Stimulated activated CD8-positive, alpha-beta memory T cell treated with anti-CD3 and anti-CD28 coated beads, Interleukin-7, amount 100 ng/mL, for 1 hour (primary cell): ENCODE measurements at regions not wholly inside any gene's neighbourhood (a gene's known extent, or its start where the extent isn't known, plus 50 kb on each side); places are given as distances from the start of the nearest gene placed in this dataset.

ENCODE experiments used
- DNase-seq, 2 donors: peaks; one replicate each; pipeline ENCODE4 v3.0.0-alpha.2; 2020; ENCODE audit warnings: low read depth in 2 of 2

DNA sequence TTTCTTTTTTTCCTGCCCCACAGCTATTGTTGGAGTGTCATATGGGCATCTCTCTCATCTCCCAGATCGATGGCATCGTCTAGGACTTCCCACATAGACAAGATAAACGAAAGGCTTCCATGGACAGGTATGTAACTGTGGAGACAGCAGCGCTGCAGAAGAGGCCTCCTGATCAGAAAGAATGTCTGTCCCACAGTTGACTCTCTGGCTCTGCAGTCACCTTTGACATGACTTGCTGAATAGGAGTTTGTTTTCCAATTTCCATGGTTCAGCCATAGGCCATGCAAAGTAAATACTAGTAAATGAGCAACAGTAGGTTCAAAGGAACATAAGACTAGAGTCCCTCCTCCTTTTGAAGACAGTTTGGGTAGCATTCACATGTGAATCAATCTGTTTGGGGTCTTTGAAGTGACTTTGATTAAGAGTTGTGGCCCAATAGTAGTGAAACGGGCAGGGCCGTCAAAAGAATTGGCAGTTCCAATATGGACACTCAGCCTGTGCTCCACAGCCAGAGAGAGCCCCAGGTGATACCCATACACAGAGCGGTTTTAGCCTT lies 134.7 kb upstream of the IFNGR1 start:
- no peak for DNase-seq

DNA sequence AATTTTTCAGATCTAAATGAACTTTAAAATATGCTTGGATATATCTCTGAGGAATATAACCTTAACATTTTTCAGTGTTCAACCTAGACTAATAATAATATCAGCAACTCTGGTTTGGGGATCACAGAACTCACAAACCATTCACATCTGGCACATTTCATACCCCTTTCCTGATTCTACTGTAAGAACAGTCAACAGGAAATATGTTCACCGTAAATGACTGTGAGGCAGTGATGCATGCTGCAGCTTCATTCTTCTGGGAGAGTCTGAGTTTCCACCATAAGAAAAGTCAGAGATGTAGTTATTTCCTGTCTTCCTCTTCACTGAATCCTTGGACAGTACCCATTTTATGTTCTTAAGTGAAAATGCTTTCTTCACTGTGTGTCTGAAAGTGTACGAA lies 134.2 kb upstream of the IFNGR1 start:
- no peak for DNase-seq

DNA sequence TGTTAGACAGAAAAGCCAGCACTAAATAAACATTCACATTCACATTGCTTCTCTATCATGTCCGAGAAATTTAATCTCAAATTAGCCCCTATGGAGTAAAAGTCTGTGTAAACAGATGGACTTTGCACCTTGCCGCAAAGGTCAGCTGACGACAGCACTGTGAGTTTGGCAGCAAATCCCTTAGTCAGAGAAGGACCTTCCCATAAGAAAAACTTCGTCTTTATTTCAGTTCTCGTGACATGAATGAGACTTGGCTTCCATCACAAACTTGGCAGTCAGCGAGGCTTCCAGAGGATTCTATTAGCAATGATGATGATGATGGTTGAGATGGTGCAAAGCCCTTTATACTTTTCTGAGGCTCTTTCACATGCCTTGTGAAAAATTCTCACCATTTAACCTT lies 133.7 kb upstream of the IFNGR1 start:
- no peak for DNase-seq

DNA sequence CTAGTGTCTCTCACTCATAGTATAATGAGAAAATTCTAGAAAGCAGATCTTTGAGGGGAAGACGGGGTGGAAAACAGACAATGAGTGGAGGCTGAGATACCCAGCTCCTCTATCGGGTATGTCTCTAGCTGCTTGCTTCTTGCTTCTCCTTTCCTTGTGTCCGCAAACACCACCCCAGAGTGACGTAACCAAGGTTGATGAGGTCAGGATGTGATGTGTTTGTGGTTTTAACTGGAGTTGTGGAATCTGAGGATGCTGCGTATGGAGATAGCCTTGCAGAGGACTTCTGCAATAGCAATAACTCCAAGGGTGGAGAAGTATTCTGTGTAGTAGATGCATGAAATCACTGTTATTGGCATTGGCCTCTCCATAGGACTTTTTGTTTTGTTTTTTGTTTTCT lies 132.7 kb upstream of the IFNGR1 start:
- no peak for DNase-seq

DNA sequence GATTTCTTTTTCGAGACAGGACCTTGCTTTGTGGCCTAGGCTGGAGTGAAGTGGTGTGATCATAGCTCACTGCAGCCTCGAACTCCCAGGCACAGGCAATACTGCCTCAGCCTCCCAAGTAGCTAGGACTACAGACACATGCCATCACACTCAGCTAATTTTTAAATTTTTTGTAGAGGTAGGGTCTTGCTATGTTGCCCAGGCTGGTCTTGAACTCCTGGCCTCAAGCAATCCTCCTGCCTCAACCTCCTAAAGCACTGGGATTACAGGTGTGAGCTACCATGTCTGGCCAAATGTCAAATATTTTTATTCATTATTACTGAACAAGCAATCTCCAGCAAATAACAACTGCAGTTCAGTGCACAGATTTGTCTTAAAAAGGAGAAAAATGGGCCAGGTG lies 131.7 kb upstream of the IFNGR1 start:
- DNase-seq = no peak

DNA sequence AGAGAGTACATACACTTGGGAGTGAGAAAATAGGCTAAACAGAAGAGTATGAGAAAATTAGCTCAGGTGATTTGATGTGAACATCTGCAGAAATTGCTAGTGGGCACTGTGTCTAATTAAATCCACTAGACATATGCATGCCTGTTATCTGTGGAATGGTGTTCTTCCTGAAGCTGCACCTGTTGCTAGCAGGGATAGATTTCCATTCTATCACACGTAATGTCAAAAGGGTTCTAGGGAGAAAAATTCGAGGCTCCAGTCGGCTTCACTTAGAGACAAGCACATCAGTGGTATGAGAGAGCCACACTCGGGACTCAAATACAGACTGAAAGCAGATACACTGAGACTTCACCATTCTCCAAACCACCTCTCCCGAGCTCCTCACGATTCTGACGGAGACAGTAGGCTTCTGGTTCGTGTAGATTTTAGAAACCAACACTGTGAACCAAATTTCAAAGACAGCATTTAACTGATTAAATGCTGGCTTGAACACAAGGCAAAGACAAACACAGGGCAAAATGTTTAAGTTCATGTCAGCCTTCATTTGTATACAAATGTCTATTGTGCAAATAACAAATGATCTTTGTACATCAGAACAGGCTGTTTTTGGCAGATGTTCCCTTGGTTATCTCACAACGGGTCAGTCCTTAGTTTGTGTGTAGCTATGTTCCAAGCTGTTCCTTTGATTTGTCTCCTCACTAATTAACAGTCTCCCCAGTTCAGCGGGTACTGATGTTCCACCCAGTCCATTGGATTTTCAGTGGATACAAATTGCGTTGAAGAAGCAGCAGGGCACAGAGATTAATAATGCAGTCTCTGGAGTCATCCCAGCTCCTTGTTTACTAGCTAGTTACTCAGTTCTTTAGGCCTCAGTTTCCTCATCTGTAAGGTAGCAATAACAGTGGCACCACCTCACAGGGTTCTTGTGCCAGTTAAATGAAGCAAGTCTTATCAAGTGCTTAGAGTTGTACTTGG lies 131.0 kb upstream of the IFNGR1 start:
- no peak for DNase-seq

DNA sequence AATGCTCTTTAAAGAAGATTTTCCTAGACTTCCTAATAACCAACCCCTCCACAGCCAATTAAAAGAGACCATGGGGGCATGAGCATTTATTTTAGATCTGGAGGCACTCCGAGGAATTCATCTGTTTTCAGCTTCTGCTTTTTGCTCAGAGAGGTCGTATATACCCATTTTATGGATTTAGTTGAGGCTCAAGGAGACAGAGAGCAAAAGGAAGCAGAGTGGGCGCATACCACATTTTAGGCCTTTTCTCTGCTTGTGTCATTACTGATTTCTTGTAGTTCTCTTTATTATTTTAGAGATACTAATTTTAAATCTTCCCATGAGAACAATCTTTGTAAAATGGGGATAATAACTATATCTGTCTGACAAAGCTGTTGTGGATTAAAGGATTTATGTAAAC lies 129.6 kb upstream of the IFNGR1 start:
- DNase-seq = no peak

DNA sequence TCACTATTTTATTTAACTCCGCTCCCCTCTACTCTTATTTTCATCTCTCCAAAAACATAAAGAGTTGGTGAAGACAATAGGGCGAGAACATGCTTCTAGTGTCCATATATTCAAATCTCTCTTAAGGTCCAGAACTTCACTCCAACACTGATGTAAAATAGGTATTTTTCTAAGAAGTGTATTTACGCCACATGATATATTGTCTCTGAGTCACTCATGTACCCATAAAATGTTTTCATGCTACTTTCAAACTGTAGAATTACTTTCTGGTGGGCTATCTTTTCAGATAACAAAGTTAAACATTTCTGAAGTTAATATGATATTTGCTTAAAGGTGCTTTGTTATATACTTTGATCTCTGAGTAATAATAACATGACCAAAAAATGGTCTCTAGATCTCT lies 124.1 kb upstream of the IFNGR1 start:
- no peak for DNase-seq

DNA sequence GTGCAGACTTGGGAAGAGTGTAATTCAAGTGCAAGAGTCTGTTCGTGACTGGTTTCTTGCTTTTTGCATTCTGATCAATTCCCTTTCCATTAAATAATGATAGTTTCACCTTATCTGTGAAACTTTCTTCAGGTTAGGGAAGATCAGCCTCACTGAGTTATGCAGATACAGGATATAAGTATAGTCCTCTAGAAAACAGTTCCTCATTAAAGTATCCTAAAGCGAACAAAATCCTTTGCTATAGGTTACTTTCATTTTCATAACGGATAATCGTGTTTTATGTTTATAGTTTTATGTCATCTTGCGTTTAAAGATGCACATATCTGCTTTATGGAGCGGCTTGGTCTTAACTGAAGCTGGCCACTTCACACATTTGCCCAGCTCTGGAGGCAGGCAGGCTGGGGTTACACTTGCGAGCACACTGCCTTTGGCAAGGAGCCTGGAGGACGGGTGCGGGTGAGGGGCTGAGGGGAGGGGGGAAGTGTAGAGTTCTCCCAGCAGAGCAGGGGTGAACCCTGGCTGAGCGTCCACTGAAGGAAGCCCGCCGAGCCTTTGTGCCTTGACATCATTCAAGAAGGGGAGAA lies 123.5 kb upstream of the IFNGR1 start:
- no peak for DNase-seq

DNA sequence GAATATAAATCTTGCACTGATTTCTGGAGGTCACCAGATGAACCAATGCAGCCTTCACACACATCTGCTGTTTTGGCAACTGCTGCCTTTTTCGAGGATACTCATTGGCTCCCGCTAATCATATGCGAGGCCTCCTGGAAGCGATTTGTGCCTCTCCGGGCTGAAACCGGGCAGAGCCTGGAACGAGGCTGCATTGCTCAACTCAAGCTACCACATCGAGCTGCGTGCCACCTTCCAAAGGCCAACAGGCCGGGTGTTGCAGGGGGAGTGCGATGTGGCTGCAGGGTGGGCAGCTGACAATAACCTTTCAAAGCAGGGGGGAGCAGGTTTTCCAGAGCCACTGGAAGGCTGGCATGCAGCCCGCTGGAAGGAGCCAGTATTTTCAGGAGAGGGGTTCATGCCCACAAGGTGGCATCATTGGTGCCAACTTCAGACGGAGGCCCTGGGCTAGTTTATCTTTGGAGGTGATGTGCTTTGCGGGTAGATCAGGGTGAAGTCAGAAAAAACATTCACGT lies 122.6 kb upstream of the IFNGR1 start:
- DNase-seq = peak; percentile 14 to 27

DNA sequence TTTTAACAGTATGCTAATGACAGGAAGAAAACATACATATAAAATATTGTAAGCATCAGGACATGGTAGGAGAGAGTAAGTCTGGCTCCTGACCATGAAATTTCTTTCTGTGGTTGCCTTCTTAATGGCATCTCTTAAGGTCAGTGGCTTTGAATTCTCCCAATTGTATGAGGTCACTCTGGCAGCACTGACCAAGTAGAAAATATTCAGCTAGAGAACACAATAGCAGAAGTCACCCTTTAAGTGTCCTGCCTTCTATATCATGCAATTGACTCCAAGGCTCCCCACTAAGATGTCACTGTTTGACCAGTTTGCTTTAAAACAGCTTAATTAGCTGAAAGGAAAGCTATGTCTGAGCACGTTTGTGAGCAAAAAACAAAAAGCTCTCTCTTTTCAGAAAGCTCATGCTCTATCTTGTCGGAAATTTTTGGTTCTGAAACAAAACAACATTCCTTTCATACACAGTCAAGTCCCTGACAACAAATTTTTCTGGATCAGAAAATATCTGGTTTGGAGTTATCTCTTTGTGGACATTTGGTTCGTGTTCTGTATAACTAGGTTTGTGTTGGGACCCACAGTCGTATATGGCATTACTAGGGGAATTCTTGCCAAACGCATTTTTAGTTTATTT lies 120.9 kb upstream of the IFNGR1 start:
- DNase-seq = no peak

DNA sequence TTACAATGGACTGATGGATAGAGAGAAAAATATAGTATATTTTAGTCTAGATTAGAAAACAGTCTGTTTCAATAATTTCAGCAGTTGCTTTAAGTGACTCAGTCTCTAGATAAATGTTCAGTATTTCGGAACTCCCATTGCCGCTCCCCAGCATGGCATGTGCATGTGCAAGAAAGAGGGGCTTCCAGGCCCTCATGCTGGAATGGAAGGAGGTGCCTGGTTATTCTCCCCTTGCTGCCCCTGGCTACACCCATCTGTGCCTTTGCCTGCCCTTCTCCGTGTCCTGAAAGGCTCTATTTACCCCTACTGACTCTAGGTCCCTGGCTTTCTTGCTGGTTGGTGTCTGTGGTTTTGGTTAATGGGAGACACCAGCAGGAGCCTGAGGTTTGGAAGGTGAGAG lies 115.7 kb upstream of the IFNGR1 start:
- no peak for DNase-seq

DNA sequence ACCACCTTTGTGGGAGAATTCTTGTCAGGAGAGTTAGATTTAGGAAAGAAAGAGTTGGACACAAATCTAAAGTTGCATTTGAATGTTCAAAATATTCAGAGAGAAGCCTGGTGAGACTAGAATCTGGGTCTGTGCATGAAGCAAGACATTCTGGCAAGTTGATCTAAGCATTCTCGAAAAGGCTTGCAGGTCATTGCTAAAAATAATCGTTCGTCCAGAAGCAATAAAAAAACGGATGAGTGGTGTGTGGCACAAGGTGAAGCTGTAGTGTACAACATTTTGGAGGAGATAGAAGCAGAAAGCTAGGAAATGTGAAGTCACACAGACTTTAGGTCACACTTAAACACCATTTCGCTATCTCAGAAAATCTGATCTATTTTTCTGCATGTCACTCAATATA lies 114.9 kb upstream of the IFNGR1 start:
- DNase-seq = no peak

DNA sequence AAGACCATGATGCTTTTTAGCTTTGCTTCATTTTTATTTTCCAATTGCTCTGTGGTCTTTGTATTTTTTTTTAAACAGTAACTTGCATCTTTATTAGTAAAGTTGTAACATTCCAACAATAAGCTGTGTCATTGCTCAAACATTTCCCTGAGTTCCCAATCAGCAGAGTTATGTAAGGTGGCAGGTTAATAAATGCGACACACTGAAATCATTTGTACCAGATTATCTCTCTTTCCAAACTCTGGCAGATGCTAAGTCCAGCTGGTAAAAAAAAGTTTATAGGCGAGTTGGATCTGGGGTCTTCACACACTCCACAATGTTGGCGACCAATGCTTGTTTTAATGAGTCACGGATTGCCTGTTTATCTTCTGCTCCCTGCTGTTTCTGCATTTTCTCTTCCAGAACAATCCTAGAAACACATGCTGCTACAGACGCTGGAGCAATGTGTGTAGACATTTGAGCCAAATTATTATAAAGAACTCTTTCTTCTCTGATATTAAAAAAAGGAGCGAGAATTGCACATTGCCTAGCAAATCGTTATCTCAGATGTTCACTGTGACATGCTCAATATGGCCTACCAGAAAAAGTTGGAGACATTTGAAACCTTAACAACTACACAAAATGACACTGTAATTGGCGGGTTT lies 113.6 kb upstream of the IFNGR1 start:
- no peak for DNase-seq

DNA sequence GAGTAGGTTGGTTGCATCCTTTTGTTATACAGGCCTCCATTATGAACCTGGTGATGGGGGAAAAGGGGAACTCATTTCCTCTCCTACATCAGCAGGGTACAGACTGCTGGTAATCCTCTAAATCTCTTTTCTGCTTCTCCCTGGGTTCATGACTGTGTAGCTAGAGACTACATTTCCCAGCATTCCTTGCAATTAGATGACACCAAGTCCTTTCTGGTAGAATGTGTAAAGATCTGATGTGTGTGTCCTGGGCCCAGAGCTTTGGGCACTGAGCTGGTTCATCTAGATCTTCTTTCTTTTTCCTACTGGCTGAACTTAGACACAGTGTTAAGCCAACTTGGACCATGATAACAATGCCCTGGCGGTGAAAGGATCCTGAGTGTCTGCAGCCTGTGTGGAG lies 104.7 kb upstream of the IFNGR1 start:
- no peak for DNase-seq

DNA sequence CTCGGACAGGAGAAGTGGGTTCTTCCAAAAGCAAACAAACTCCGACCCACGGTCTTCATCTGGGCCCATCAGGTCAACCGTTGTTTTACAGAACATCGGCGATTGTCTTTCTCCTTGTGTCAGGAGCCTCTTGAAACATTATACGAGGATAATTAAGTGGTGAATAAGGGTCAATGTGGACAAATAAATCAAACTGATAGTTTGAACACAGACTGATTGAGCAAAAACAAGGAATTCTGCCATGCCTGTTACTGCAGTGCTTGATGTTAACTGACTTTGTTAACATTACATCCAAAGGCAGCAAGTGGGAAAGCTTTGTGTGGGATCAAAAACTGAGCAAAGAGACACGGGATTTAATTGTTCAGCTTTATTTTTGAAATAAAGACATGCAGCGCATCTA lies 101.1 kb upstream of the IFNGR1 start:
- DNase-seq = no peak

DNA sequence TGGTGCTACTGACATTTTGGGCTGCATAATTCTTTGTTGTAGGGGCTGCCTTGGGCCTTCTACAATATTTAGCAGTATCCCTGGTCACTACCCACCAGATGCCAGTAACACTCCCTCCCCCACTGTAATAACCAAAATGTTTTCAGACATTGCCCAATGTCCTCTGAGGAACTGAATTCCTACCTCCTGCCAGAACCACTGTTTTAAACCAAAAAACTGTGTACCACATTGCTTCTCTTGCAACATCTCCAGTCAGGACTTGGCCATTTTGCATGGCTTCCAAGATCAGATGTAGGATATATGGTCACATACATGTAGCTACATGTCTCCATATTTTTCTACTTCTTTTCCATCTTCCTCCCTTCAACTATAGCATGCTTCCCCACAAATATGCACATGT lies 97.4 kb upstream of the IFNGR1 start:
- DNase-seq = no peak

DNA sequence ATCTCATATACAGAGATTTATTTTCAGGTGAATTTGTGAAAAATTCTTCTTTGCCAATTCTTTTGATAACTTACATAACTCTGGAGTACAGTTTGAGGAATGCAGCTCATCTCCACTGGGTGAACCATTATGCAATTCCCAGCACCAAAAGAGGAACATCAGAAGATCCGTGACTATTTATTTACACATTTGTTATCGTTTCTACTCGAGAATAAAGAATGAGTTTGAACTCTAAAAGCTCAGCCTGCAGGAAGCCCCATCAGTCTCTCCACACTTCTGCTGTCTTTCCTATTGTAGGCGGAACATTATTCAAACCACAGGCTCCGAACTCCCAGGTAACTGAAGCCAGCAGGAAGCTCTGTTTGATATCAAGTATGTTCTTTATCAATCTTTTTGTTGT lies 95.9 kb upstream of the IFNGR1 start:
- no peak for DNase-seq

DNA sequence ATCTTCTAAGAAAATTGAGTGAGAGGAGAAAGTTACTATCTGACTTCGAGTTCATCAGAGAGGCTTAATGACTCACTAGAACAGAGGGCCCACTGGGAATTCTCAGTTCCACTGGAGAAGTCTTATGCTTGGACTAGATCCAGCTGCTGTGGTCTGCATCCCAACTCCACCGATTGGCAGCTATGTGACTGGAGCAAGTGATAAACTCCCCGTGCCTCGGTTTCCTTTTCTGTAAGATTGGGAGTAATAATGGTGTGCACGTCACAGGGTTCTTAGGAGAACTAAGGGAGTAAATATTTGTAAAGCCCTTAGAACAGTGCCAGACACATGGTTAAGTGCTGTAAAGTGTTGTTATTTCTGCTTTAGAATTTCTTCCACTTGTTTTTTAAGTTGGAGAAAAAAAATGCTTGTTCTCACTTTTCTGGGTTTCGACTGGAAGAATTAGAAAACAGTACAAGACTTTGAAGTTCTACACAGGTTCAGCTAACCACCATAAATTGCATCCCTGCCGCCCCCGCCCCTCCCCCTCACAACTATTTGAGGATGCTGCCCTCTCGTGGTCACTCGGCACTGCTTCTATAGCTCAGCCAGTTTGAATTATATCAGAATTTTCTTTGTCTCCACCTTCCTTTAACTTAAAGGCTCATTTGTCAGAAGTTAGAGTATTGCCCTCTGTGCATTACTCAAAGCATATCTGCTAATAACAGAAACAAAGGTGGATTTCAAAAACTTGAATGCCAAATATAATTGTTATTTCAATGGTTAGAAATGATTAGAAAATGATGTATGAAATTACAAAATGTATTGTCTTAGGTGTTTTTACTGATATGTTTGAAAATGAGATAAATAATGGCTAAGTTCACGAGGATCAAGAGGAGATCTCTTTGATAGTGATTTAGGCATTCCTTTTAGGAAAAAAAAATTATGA lies 95.0 kb upstream of the IFNGR1 start:
- DNase-seq = peak; percentile 32 to 56

DNA sequence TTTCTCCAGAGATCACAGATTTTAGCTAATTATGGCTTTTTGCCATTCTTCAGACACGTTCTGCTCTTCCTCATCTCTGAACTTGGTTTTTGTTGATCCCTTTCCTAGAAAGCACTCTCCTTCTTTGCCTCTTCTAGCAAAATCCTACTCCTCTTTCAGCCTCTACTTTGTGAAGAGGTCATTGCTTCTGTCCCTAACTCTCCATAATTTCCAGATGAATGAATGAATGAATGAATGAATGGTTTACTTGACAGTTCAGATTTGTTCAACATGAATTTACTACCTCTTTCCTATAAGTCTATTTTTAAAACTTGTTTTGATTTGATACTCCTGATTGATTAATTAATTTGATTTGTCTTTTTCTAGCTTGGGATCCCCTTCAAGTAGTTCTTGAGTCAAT lies 94.0 kb upstream of the IFNGR1 start:
- DNase-seq = no peak

DNA sequence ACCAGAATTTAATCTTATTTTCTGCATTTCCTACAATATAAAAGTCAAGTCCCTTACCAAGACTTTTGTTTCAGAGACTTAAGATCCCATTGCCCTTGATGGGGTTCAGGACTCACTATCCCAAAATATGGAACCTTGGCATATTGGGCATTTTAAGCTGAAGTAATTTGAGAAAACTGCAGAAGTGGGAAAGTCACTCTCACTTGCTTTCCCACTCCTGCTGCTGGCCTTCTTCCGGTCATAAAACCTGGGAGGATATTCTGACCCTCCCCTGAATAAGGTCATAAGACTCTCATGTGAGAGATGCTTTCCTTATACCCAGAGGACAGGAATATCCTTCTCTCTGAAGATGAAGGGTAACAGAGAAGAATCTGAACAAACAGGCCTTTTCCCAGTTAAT lies 92.8 kb upstream of the IFNGR1 start:
- DNase-seq = no peak
